ENCODE measurements at regions not wholly inside any gene's neighbourhood (a gene's known extent, or its start where the extent isn't known, plus 50 kb on each side); places are given as distances from the start of the nearest gene placed in this dataset.
"Not testable (repeated sequence)": the region's sequence is repeated elsewhere in the genome, so short reads cannot be mapped to it uniquely, and the experiment has no call there.

DNA sequence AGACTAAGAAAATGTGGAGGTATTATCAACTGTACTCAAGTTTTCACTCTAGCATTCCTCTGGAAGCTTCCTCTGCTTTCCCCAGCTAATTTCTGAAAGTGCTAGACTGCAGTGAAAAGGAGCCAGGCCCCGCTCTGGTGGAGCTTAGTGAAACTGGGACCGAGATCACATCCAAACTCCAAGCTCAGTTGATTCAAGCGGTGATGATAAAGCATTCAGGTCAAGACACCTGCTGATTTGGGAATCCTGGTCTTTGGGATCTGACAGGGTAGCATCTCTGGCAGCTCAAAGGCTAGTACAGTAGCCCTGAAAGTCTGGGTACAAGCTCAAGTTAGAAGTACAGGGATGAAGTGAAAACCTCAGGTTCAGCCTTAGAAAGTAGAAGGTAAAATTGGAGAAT is 120.2 kb upstream of the CRIM1 start:
- DNase-seq (ENCODE audit: low spot score): peak; percentile 7

DNA sequence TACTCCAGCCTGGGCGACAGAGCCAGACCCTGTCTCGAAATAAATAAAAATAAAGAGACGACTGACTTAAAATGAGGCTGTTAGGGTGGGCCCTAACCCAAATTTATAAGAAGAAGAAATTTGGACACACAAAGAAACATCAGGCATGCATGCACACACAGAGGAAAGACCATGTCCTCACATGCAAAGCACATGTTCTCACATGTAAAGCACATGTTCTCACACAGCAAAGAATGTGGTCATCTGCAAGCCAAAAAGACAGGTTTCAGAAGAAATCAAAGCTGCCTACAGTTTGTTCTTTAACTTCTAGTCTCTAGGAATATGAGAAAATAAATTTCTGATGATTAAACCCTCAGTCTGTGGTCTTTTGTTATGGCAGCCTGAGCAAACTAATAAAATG is 132.3 kb upstream of the CRIM1 start:
- no peak for DNase-seq (ENCODE audit: low spot score)

GRCh38 chr2:36222485-36222884 is 133.1 kb upstream of the CRIM1 start:
- no peak for DNase-seq (ENCODE audit: low spot score)

DNA sequence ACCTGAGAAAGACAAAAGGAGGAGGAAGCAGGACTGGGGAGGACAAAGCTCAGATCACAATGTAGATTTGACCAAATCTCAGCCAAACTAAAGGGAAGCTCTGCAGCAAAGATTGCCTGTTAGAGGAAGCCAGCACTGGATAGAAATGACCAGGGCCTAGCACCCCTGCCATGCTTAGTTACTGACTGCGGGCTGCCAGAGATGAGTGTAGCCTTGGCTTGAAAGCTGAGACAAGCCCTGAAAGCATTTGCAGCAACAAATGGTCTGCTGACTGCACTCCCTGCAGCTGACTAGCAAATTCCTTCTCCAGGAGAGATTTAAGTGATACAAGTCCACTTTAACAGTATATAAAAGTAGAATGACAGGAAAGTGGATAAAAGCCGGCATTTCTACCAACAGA is 140.9 kb upstream of the CRIM1 start:
- DNase-seq (ENCODE audit: low spot score): peak; percentile 40

DNA sequence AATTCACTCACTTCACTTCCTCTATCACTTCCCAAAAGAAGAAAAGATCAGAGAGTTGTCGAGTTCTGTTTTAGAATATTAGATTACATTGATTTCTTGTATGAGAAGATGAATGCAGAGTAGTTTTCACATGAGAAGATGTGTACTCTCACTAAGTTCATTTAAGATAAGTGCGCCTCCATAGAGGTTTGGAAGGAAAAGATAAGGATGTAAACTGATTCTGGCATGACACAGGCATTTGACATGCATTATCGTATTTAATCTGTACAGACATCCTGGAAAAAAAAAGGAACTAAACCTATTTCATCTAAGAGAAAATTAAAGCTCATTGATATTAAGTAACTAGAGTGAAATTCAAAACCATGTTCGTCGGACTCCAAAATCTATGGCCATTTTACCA is 152.2 kb upstream of the CRIM1 start:
- DNase-seq (ENCODE audit: low spot score): no peak

DNA sequence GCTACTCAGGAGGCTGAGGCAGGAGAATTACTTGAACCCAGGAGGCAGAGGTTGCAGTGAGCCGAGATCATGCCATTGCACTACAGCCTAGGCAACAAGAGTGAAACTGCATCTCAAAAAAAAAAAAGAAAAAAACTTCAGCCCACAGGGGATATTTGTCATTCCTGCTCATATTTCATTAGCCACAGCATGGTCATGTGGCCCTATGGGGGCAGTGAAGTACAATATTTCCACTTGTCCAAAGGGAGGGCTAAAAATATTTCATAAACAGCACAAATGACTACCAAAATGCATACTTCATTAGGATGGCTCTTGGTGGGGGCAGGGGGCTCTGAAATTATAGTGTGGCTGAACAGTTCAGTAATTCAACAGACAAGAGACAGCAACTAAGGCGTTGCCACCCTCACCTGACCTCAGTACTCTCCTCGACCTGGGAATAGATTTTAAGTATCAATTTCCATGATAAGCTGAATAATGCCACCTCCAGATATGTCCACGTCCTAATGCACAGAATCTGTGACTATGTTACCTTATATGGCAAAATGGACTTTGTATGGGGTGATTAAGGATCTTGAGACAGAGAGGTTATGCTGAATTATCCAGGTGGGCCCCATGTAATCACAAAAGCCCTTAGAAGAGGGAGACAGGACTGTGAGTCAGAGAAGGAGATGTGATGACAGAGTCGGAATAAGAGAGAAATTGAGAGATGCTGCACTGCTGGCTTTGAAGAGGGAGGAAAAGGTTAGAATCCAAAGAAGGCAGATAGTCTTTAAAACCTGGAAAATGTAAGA is 158.2 kb upstream of the CRIM1 start:
- no peak for DNase-seq (ENCODE audit: low spot score)

DNA sequence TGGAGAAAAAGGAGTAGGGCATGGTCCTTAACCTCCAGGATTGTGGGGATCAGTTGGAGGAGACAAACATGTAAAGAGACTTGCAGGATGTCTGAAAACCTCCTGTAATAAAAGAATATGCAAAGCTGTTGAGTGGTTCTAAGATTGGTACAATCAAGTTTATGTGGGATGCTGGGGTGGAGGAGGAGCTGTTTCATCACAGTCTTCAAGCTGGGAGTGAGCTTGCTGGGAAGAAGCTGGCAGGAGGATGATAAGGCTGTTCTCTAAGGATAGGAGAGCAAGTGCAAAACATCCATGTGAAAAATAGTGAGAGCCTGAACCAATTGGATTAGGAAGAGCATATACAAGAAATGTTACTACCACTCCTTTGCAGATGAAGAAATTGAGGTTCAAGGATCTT is 161.9 kb upstream of the CRIM1 start:
- DNase-seq (ENCODE audit: low spot score): no peak

DNA sequence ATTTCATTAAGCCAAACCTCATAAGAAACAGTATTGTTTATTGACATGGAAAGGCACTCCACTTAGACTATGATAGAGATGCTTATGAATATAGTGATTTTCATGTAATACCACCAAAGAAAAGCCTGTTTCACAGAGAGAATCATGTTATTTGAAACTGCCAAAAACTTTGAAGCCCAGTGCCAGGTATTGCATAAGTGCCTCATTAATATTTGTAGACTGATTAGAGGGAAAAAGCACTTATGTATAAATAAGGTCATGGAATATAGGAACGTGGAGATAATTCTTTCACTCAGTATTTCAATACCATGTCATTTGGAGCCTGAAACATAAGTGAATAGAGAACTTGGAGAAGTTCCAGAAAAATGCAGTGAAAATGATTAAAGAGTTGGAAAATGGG is 162.6 kb upstream of the CRIM1 start:
- DNase-seq (ENCODE audit: low spot score): no peak

GRCh38 chr2:36190097-36190496 is 165.5 kb upstream of the CRIM1 start:
- no peak for DNase-seq (ENCODE audit: low spot score)

GRCh38 chr2:36185624-36186023 is 170.0 kb upstream of the CRIM1 start:
- DNase-seq (ENCODE audit: low spot score): no peak

DNA sequence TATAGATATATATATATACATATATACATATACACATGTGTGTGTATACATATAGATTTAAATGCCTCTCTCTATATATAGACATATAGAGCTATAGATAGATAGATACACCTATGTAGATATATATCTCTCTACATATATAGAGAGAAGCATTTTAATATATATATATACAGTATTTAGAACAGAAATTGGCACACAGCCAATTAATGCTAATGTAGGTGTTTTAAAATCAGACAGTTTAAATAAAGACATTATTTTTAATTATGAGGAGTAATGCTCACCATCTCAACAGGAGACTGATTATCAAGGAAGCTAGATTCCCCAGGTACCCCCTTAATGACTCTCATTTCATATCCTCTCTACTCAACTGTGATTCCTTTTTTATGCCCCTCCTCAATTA is 170.7 kb upstream of the CRIM1 start:
- DNase-seq (ENCODE audit: low spot score): no peak

DNA sequence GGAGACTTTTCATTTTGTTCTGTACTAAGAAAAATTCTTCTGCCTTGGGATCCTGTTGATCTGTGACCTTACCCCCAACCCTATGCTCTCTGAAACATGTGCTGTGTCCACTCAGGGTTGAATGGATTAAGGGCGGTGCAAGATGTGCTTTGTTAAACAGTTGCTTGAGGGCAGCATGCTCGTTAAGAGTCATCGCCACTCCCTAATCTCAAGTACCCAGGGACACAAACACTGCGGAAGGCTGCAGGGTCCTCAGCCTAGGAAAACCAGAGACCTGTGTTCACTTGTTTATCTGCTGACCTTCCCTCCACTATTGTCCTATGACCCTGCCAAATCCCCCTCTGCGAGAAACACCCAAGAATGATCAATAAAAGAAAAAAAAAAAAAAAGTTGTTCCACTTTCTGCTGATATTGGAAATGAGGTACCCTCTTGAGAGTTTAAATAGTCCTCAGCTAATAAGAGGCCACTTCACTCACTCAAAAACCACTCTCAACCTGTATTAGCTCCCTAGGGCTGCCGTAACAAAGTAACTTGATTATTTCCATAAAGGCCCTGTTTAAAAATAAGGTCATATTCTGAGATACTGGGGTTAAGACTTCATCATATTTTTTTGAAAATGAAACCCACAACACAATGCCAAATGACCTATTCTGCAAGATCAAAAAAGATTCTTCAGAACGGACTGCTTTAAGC is 174.6 kb upstream of the CRIM1 start:
- not testable (repeated sequence) for DNase-seq (ENCODE audit: low spot score)

- DNase-seq (ENCODE audit: low spot score): not testable (repeated sequence)
Observed at GRCh38 chr2:36180293-36180692, 175.3 kb upstream of the CRIM1 start.

GRCh38 chr2:36179668-36180269 is 175.8 kb upstream of the CRIM1 start:
- DNase-seq (ENCODE audit: low spot score): not testable (repeated sequence)

DNA sequence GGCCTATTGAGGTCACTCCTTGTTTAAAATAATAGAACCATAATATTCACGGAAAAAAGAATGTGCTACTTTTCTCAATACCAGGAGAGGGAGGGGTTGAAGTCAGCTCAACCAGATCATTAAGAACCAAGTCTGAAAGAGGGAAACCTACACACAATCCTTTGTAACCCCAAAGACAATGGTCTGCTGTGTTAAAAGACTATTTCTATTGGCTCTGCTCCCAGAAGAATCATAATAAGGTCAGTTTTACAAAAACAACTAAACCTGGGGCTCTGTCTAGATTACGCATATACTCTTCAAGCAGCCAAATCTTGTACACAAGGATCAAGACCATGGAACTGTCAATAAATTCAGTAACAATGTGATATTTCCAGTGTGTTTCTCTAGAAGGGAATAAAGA is 177.2 kb upstream of the CRIM1 start:
- no peak for DNase-seq (ENCODE audit: low spot score)

DNA sequence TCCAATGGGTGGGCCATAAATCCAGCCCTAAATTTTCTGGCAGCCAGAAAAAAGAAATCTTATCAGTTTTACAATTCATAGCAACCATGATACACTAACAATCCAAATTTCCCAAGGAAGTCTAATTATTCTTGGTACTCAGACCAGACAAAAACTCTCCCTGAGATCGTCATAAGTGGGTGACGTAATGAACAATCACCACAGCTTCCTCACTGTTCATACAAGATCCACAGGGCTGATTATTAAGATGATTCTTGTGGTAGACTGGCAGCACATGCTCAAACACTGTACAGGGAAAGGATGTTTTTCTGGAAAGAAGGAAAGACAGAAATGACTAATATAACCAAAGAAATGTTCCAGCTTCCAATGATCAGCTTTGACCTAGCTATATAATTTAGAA is 178.3 kb upstream of the CRIM1 start:
- DNase-seq (ENCODE audit: low spot score): no peak

- no peak for DNase-seq (ENCODE audit: low spot score)
Observed at GRCh38 chr2:36174920-36175319, 180.7 kb upstream of the CRIM1 start.

GRCh38 chr2:36173760-36174404 is 181.7 kb upstream of the CRIM1 start:
- no peak for DNase-seq (ENCODE audit: low spot score)

- no peak for DNase-seq (ENCODE audit: low spot score)
Observed at GRCh38 chr2:36172824-36173223, 182.8 kb upstream of the CRIM1 start.

DNA sequence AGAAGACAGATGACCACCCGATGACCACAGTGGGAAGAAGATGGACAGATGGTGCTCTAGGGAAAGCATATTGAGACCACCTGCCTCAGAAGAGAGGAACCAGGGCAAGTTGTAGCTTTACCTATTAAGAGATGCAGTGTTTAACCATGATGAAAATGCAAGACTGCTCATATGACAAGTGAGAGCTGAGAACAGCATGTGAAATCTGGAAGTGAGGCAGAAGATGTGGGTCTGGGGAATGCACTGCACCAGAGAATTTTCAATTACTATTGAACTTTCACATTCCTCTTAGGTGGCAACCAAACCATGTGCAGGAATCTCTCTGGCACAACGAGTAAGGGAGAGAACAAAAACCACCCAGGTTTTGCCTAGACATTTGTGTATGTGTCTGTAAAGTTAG is 184.8 kb upstream of the CRIM1 start:
- DNase-seq (ENCODE audit: low spot score): no peak

DNA sequence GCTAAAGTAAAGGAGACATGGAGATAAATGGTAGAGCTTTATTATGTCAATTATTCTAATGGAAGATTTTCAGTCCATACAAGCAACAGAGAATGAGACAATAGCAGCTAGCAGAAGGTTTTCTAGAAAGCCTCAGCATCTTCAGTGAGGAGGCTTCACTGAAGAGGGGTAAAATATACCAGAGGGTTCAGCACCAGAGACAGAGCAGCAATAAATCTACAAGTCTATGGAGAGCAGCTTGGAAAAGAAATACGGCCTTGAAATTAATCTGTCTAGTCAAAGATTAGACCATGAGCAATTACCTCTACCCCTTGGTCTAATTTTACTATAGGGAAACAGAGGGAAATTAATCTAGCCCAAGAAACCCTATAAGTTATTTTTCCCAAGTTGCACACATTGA is 185.7 kb upstream of the CRIM1 start:
- no peak for DNase-seq (ENCODE audit: low spot score)

DNA sequence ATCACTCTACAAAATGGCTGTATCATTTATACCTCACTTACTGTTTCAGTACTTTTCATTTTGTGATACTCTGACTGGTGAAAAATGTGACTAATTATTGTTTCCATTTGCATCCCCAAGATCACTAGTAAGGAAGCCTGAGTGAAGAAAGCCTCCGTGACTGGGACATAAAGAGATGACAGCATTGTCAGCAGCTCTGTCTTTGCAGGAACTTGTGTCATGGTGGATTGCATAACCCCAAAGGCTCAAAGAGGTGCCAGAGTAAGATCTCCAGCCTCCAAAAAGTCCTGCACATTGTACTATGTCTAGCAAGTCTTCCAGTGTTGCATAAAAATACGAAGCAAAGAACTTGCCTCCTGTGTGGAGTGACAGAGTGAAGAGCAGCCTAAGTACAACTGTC is 187.5 kb upstream of the CRIM1 start:
- no peak for DNase-seq (ENCODE audit: low spot score)

GRCh38 chr2:36165132-36165531 is 190.4 kb upstream of the CRIM1 start:
- DNase-seq (ENCODE audit: low spot score): no peak
